Trophoblast cell (in vitro differentiated cells and primary cell): ENCODE measurements at regions not wholly inside any gene's neighbourhood (a gene's known extent, or its start where the extent isn't known, plus 50 kb on each side); places are given as distances from the start of the nearest gene placed in this dataset.
A peak's percentile ranks its signal among the peaks of the same experiment; 100 is the strongest.
"Not testable (repeated sequence)": the region's sequence is repeated elsewhere in the genome, so short reads cannot be mapped to it uniquely, and the experiment has no call there.

Experiments
- DNase-seq, 2 donors: peaks; one replicate each; pipeline ENCODE4 v3.0.0-alpha.2; 2016
- H2AFZ ChIP-seq: 2 replicates; pipeline ENCODE4 v1.6.1; 2013; ENCODE audit warnings: low read length, moderate library complexity, mild to moderate bottlenecking; ENCODE audit not compliant: insufficient read depth, poor library complexity
- H2AK5ac ChIP-seq: 2 replicates; pipeline ENCODE4 v1.6.1; 2013; ENCODE audit warnings: mild to moderate bottlenecking, low read length
- H2BK120ac ChIP-seq: 2 replicates; pipeline ENCODE4 v1.6.1; 2013; ENCODE audit warnings: low read length, mild to moderate bottlenecking, moderate library complexity; ENCODE audit not compliant: insufficient read depth, poor library complexity
- H2BK12ac ChIP-seq: 2 replicates; pipeline ENCODE4 v1.6.1; 2013; ENCODE audit warnings: mild to moderate bottlenecking, low read length, moderate library complexity
- H2BK5ac ChIP-seq: 2 replicates; pipeline ENCODE4 v1.6.1; 2013; ENCODE audit warnings: low read length, low read depth, moderate library complexity, mild to moderate bottlenecking; ENCODE audit not compliant: poor library complexity
- H3K14ac ChIP-seq: 2 replicates; pipeline ENCODE4 v1.6.1; 2013; ENCODE audit warnings: mild to moderate bottlenecking, low read length
- H3K18ac ChIP-seq: 2 replicates; pipeline ENCODE4 v1.6.1; 2013; ENCODE audit warnings: mild to moderate bottlenecking, low read length
- H3K23ac ChIP-seq: 2 replicates; pipeline ENCODE4 v1.6.1; 2013; ENCODE audit warnings: low read length
- H3K27ac ChIP-seq: 2 replicates; pipeline ENCODE4 v1.5.1; 2013; ENCODE audit warnings: low read depth, mild to moderate bottlenecking, inconsistent platforms, low read length, moderate library complexity
- H3K27me3 ChIP-seq: 2 replicates; pipeline ENCODE4 v1.6.1; 2013; ENCODE audit warnings: inconsistent platforms, mild to moderate bottlenecking, low read length, moderate library complexity; ENCODE audit not compliant: insufficient read depth
- H3K36me3 ChIP-seq, 2 experiments: 1 replicate in 1 of 2; 2 replicates in 1 of 2; pipeline ENCODE4 v1.6.1; 2013; ENCODE audit warnings: low read length in 2 of 2, mild to moderate bottlenecking in 2 of 2, moderate library complexity in 1 of 2; ENCODE audit not compliant: insufficient read depth in 2 of 2, control insufficient read depth in 1 of 2
- H3K4ac ChIP-seq: 2 replicates; pipeline ENCODE4 v1.6.1; 2013; ENCODE audit warnings: low read depth, mild to moderate bottlenecking, low read length, moderate library complexity
- H3K4me1 ChIP-seq, 2 experiments: 1 replicate in 1 of 2; 2 replicates in 1 of 2; pipeline ENCODE4 v1.6.1; 2013; ENCODE audit warnings: low read length in 2 of 2, mild to moderate bottlenecking in 2 of 2, moderate library complexity in 1 of 2; ENCODE audit not compliant: insufficient read depth in 2 of 2, control insufficient read depth in 1 of 2
- H3K4me2 ChIP-seq: 2 replicates; pipeline ENCODE4 v1.6.1; 2013; ENCODE audit warnings: inconsistent platforms, mild to moderate bottlenecking, low read length, moderate library complexity
- H3K4me3 ChIP-seq: 2 replicates; pipeline ENCODE4 v1.5.1; 2013; ENCODE audit warnings: mild to moderate bottlenecking, low read depth, low read length, inconsistent platforms
- H3K79me1 ChIP-seq: one replicate; pipeline ENCODE4 v1.6.1; 2013; ENCODE audit warnings: low read length
- H3K79me2 ChIP-seq: 2 replicates; pipeline ENCODE4 v1.6.1; 2013; ENCODE audit warnings: low read length, mild to moderate bottlenecking; ENCODE audit not compliant: control insufficient read depth, insufficient read depth, poor library complexity
- H3K9ac ChIP-seq: 2 replicates; pipeline ENCODE4 v1.6.1; 2013; ENCODE audit warnings: mild to moderate bottlenecking, low read length
- H3K9me3 ChIP-seq: 2 replicates; pipeline ENCODE4 v1.6.1; 2013; ENCODE audit warnings: low read depth, mild to moderate bottlenecking, control low read depth, inconsistent platforms, low read length; ENCODE audit not compliant: insufficient read depth
- H4K12ac ChIP-seq: 2 replicates; pipeline ENCODE4 v1.6.1; 2013; ENCODE audit warnings: low read depth, mild to moderate bottlenecking, low read length, moderate library complexity
- H4K8ac ChIP-seq: 2 replicates; pipeline ENCODE4 v1.6.1; 2013; ENCODE audit warnings: low read depth, mild to moderate bottlenecking, low read length, moderate library complexity
- H4K91ac ChIP-seq: one replicate; pipeline ENCODE4 v1.6.1; 2013; ENCODE audit warnings: low read depth, mild to moderate bottlenecking, low read length, moderate library complexity
- WGBS: extraction: QIAGEN DNeasy Blood & Tissue Kit; methylation state at CpG from one replicate; pipeline ENCODE4 v1.1.7; 2013; ENCODE audit warnings: missing lambda C conversion rate; ENCODE audit not compliant: insufficient read length, insufficient coverage; ENCODE audit errors: extremely low coverage; 5-methylcytosine and 5-hydroxymethylcytosine counted together

DNA sequence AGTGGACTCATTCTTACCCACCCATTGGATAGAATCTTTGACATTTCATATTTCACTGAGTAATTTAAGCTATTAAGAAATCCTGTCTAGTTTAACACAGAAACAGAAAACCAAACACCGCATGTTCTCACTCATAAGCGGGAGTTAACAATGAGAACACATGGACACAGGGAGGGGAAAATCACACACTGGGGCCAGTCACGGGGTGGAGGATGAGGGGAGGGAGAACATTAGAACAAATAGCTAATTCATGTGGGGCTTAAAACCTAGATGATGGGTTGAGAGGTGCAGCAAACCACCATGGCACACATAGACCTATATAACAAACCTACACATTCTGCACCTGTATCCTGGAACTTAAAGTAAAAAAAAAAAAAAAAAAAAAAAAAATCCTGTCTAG lies 261.6 kb downstream of the SV2B start:
- H3K9ac ChIP-seq, H3K27me3 ChIP-seq, H3K27ac ChIP-seq, H2AFZ ChIP-seq, H3K4ac ChIP-seq, H4K91ac ChIP-seq, H3K14ac ChIP-seq, DNase-seq, H3K18ac ChIP-seq, H3K4me2 ChIP-seq, H3K79me2 ChIP-seq, H2BK120ac ChIP-seq, H3K9me3 ChIP-seq, H2BK12ac ChIP-seq, H3K23ac ChIP-seq, H4K8ac ChIP-seq, H2BK5ac ChIP-seq, H2AK5ac ChIP-seq, H3K4me1 ChIP-seq, H3K36me3 ChIP-seq, H4K12ac ChIP-seq, H3K4me3 ChIP-seq, H3K79me1 ChIP-seq: not testable (repeated sequence)
- WGBS: no CpG with 5 or more reads among the region's 3 CpGs

DNA sequence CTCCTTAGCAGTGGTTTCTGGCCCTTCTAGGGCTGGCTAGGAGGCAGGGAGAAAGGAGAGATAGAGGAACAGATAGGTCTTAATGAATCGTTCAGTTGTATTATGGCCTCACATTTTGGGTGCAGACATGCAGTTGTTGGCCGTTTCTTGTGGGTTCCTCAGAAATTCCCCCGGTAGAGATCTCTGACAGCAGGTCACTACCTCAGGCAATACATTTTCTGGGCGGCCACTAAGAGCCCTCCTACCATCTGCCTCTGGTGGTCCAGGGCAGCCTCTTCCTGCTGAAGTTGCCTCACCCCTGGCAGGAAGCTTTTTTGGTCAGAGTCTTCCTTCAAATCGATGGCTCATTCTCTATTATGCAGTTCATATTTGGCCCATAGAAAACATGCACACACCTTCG lies 266.1 kb downstream of the SV2B start:
- Histone ChIP-seq H3K4ac (no peak overlapping the region), H3K14ac (no peak overlapping the region), H3K9ac (no peak overlapping the region), H3K4me2 (no peak overlapping the region), H3K4me3 (no peak overlapping the region), H4K8ac (no peak overlapping the region), H2BK5ac (no peak overlapping the region), H4K91ac (no peak overlapping the region), H3K4me1 (no peaks in the 10 kb centered on the region), H2BK12ac (no peak overlapping the region), H3K9me3 (no peaks in the 10 kb centered on the region), H2AFZ (no peak overlapping the region), H3K18ac (no peak overlapping the region), H3K79me2 (no peaks in the 10 kb centered on the region), H2BK120ac (no peak overlapping the region), H3K36me3 (no peaks in the 10 kb centered on the region), H3K27ac (no peak overlapping the region), H4K12ac (no peak overlapping the region), H3K79me1 (no peaks in the 10 kb centered on the region), H2AK5ac (no peak overlapping the region), H3K23ac (no peak overlapping the region), H3K27me3 (no peaks in the 10 kb centered on the region)
- no peak for DNase-seq
- WGBS: no CpG with 5 or more reads among the region's 6 CpGs

GRCh38 chr15:91368611-91369010 lies 268.6 kb downstream of the SV2B start:
- Histone ChIP-seq H3K36me3 (no peaks in the 10 kb centered on the region), H4K91ac (no peak overlapping the region), H3K14ac (no peak overlapping the region), H4K12ac (no peak overlapping the region), H3K79me1 (no peaks in the 10 kb centered on the region), H3K79me2 (no peaks in the 10 kb centered on the region), H3K27ac (no peak overlapping the region), H4K8ac (no peak overlapping the region), H2BK120ac (no peak overlapping the region), H3K4me1 (no peaks in the 10 kb centered on the region), H3K4me3 (no peak overlapping the region), H3K23ac (no peak overlapping the region), H3K4ac (no peak overlapping the region), H3K18ac (no peak overlapping the region), H2AFZ (no peak overlapping the region), H3K9me3 (no peaks in the 10 kb centered on the region), H3K27me3 (no peaks in the 10 kb centered on the region), H3K9ac (no peak overlapping the region), H2BK5ac (no peak overlapping the region), H3K4me2 (no peak overlapping the region), H2AK5ac (no peak overlapping the region), H2BK12ac (no peak overlapping the region)
- WGBS: no CpG with 5 or more reads among the region's 9 CpGs
- no peak for DNase-seq

- no peak for DNase-seq
- Histone ChIP-seq H3K79me1 (no peaks in the 10 kb centered on the region), H3K18ac (no peak overlapping the region), H3K23ac (no peak overlapping the region), H3K4me1 (no peaks in the 10 kb centered on the region), H4K91ac (no peak overlapping the region), H2AFZ (no peak overlapping the region), H2AK5ac (no peak overlapping the region), H2BK12ac (no peak overlapping the region), H3K4ac (no peak overlapping the region), H3K79me2 (no peaks in the 10 kb centered on the region), H3K9me3 (peaks cover 3% of the 10 kb centered on the region), H3K36me3 (no peaks in the 10 kb centered on the region), H3K9ac (no peak overlapping the region), H3K27ac (no peak overlapping the region), H2BK5ac (no peak overlapping the region), H2BK120ac (no peak overlapping the region), H3K14ac (no peak overlapping the region), H3K4me3 (no peak overlapping the region), H3K27me3 (no peaks in the 10 kb centered on the region), H3K4me2 (no peak overlapping the region), H4K8ac (no peak overlapping the region), H4K12ac (peak overlapping the region; percentile 43)
- no CpG with 5 or more reads among the region's 7 CpGs for WGBS
Measured at GRCh38 chr15:91369823-91370222, 269.8 kb downstream of the SV2B start.
